ENCODE measurements at regions not wholly inside any gene's neighbourhood (a gene's known extent, or its start where the extent isn't known, plus 50 kb on each side); places are given as distances from the start of the nearest gene placed in this dataset.
"Not testable (repeated sequence)": the region's sequence is repeated elsewhere in the genome, so short reads cannot be mapped to it uniquely, and the experiment has no call there.

GRCh38 chr10:59975918-59976317 is 69.6 kb upstream of the CCDC6 start:
- not testable (repeated sequence) for DNase-seq

GRCh38 chr10:59971915-59972314 is 65.6 kb upstream of the CCDC6 start:
- DNase-seq = peak; percentile 19

GRCh38 chr10:59970396-59971368 is 64.3 kb upstream of the CCDC6 start:
- DNase-seq = no peak

- DNase-seq = peak; percentile 37
Observed at GRCh38 chr10:59968705-59969104, 62.3 kb upstream of the CCDC6 start.

GRCh38 chr10:59967079-59967478 is 60.7 kb upstream of the CCDC6 start:
- peak; percentile 74 for DNase-seq

- DNase-seq = peak; percentile 19
Observed at GRCh38 chr10:59965899-59966650, 59.7 kb upstream of the CCDC6 start.

- DNase-seq = no peak
Observed at GRCh38 chr10:59962756-59963155, 56.4 kb upstream of the CCDC6 start.

- DNase-seq = no peak
Observed at GRCh38 chr10:59960751-59961150, 54.4 kb upstream of the CCDC6 start.

GRCh38 chr10:59959504-59960018 is 53.2 kb upstream of the CCDC6 start:
- DNase-seq = no peak

GRCh38 chr10:59958882-59959281 is 52.5 kb upstream of the CCDC6 start:
- no peak for DNase-seq

- DNase-seq = no peak
Observed at GRCh38 chr10:59957975-59958374, 51.6 kb upstream of the CCDC6 start.
